ENCODE measurements at regions not wholly inside any gene's neighbourhood (a gene's known extent, or its start where the extent isn't known, plus 50 kb on each side); places are given as distances from the start of the nearest gene placed in this dataset.

- DNase-seq, result no peak
Observed at GRCh38 chr2:123211181-123211580, 813.9 kb upstream of the CNTNAP5 start.

- no peak for DNase-seq
Observed at GRCh38 chr2:123245156-123245555, 779.9 kb upstream of the CNTNAP5 start.

- DNase-seq, result no peak
Observed at GRCh38 chr2:123258877-123259539, 766.1 kb upstream of the CNTNAP5 start.

GRCh38 chr2:123262856-123263255, 762.2 kb upstream of the CNTNAP5 start:
- DNase-seq, result no peak

- no peak for DNase-seq
Observed at GRCh38 chr2:123283431-123283830, 741.7 kb upstream of the CNTNAP5 start.

- no peak for DNase-seq
Observed at GRCh38 chr2:123303731-123304130, 721.4 kb upstream of the CNTNAP5 start.

Data from islet precursor cell (in vitro differentiated cells).